DOHH2 (cell line): ENCODE measurements at regions not wholly inside any gene's neighbourhood (a gene's known extent, or its start where the extent isn't known, plus 50 kb on each side); places are given as distances from the start of the nearest gene placed in this dataset.

Source experiments
- CTCF ChIP-seq: fragments of 200-600 bp; sonication (generic); IDR thresholded peaks from one replicate; pipeline ENCODE4 v1.5.1; 2014; ENCODE audit warnings: antibody characterized with exemption, mild to moderate bottlenecking, low read depth, low read length; ENCODE audit not compliant: poor library complexity, severe bottlenecking
- EZH2phosphoT487 ChIP-seq: fragments of 200-600 bp; sonication (generic); IDR thresholded peaks from 2 replicates; pipeline ENCODE4 v1.6.1; 2017; ENCODE audit warnings: borderline replicate concordance, mild to moderate bottlenecking, antibody characterized with exemption, low read length, moderate library complexity, mixed read lengths

- no peak for TF ChIP-seq CTCF
- TF ChIP-seq EZH2phosphoT487: no peak
Observed at GRCh38 chr1:219265026-219265515, 91.4 kb downstream of the LYPLAL1 start.
